PC-3 (cell line): ENCODE measurements at regions not wholly inside any gene's neighbourhood (a gene's known extent, or its start where the extent isn't known, plus 50 kb on each side); places are given as distances from the start of the nearest gene placed in this dataset.

ENCODE experiments used
- ATAC-seq: fragments of 200-7000 bp; cut with Tn5 transposase; 2 replicates; pipeline ENCODE4 v1.9.1; 2020; ENCODE audit warnings: mild to moderate bottlenecking, moderate library complexity
- BruUV-seq: library from RNA; stranded (reverse); fragments of 400-500 nt; replicated peaks from 2 replicates; lab custom pipeline; 2021; lab: Mats Ljungman, UMichigan
- CTCF ChIA-PET: fragments of 300-600 bp; sonication (Branson Sonifier 250); formaldehyde crosslinking; loops from one replicate; lab custom pipeline; 2022; ENCODE audit warnings: antibody characterized with exemption; lab: Charles Lee
- POLR2A ChIA-PET: fragments of 300-600 bp; sonication (Branson Sonifier 250); formaldehyde crosslinking; loops from one replicate; lab custom pipeline; 2022; ENCODE audit warnings: antibody characterized with exemption; ENCODE audit not compliant: unreplicated experiment; lab: Charles Lee
- DNase-seq: peaks from one replicate; pipeline ENCODE4 v3.0.0-alpha.2; 2015
- H2AFZ ChIP-seq: fragments of 300-600 bp; sonication (generic); 2 replicates; pipeline ENCODE4 v1.6.0; 2016; ENCODE audit warnings: antibody characterized with exemption, low read length
- H3F3A ChIP-seq: fragments of 300-600 bp; sonication (generic); one replicate; pipeline ENCODE4 v1.6.0; 2017; ENCODE audit warnings: antibody characterized with exemption, low read length, control low read depth, mild to moderate bottlenecking; ENCODE audit not compliant: unreplicated experiment
- H3K27ac ChIP-seq: fragments of 300-600 bp; sonication (generic); 2 replicates; pipeline ENCODE4 v1.5.1; 2016; ENCODE audit warnings: mild to moderate bottlenecking, low read length
- H3K27me3 ChIP-seq: fragments of 300-600 bp; sonication (generic); 2 replicates; pipeline ENCODE4 v1.6.1; 2016; ENCODE audit warnings: low read length, mixed read lengths
- H3K36me3 ChIP-seq: fragments of 300-600 bp; sonication (generic); 2 replicates; pipeline ENCODE4 v1.6.1; 2016; ENCODE audit warnings: low read depth, mixed run types, low read length, mixed read lengths
- H3K4me1 ChIP-seq: fragments of 300-600 bp; sonication (generic); 2 replicates; pipeline ENCODE4 v1.5.1; 2016; ENCODE audit warnings: low read length; ENCODE audit not compliant: insufficient read depth
- H3K4me2 ChIP-seq: fragments of 300-600 bp; sonication (generic); 2 replicates; pipeline ENCODE4 v1.6.0; 2016; ENCODE audit warnings: low read length
- H3K4me3 ChIP-seq: fragments of 300-600 bp; sonication (generic); 2 replicates; pipeline ENCODE4 v1.5.1; 2016; ENCODE audit warnings: mild to moderate bottlenecking, low read length, mixed read lengths
- H3K79me2 ChIP-seq: fragments of 300-600 bp; sonication (generic); 2 replicates; pipeline ENCODE4 v1.6.1; 2017; ENCODE audit warnings: low read length, mixed read lengths
- H3K9ac ChIP-seq: fragments of 300-600 bp; sonication (generic); 2 replicates; pipeline ENCODE4 v1.6.0; 2016; ENCODE audit warnings: mild to moderate bottlenecking, low read length
- H3K9me2 ChIP-seq: fragments of 300-600 bp; sonication (generic); replicated peaks from 2 replicates; pipeline ENCODE4 v1.6.1; 2016; ENCODE audit warnings: mixed run types, low read length, mixed read lengths
- H3K9me3 ChIP-seq: fragments of 300-600 bp; sonication (generic); 2 replicates; pipeline ENCODE4 v1.6.1; 2016; ENCODE audit warnings: low read length, mixed read lengths
- H4K20me1 ChIP-seq: fragments of 300-600 bp; sonication (generic); 2 replicates; pipeline ENCODE4 v1.6.1; 2016; ENCODE audit warnings: low read length, mixed read lengths
- CTCF ChIP-seq: fragments of 300-600 bp; sonication (generic); conservative IDR thresholded peaks from 2 replicates; pipeline ENCODE4 v1.5.1; 2017; ENCODE audit warnings: antibody characterized with exemption, low read depth, mild to moderate bottlenecking, low read length
- EZH2 ChIP-seq: fragments of 300-600 bp; sonication (generic); IDR thresholded peaks from one replicate; pipeline ENCODE4 v1.6.1; 2017; ENCODE audit warnings: antibody characterized with exemption, mild to moderate bottlenecking, low read length; ENCODE audit not compliant: unreplicated experiment
- EZH2phosphoT487 ChIP-seq: fragments of 300-600 bp; sonication (generic); IDR thresholded peaks from 2 replicates; pipeline ENCODE4 v1.6.1; 2018; ENCODE audit warnings: mild to moderate bottlenecking, antibody characterized with exemption, low read length, borderline replicate concordance
- intact Hi-C: fragments of 100-400 bp; cut with micrococcal nuclease; formaldehyde crosslinking; loops from 2 replicates; pipeline ENCODE4 v1.9.0; 2023

GRCh38 chr11:45023065-45023365 lies 72.3 kb upstream of the TP53I11 start:
- H4K20me1 ChIP-seq: no peaks in the 10 kb centered on the region
- ChIA-PET CTCF (no interaction called here), POLR2A (no interaction called here)
- H3K4me2 ChIP-seq: no peak overlapping the region
- H3K4me1 ChIP-seq: no peaks in the 10 kb centered on the region
- no TSS peak for BruUV-seq
- H3K4me3 ChIP-seq: no peak overlapping the region
- no peak for TF ChIP-seq EZH2
- intact Hi-C loops: no loop called here
- ATAC-seq: no peak
- H3K27me3 ChIP-seq: no peaks in the 10 kb centered on the region
- no peaks in the 10 kb centered on the region for H3K36me3 ChIP-seq
- H3F3A ChIP-seq: no peaks in the 10 kb centered on the region
- no peak overlapping the region for H3K27ac ChIP-seq
- H2AFZ ChIP-seq: no peak overlapping the region
- no peak overlapping the region for H3K9ac ChIP-seq
- no peak for DNase-seq
- no peaks in the 10 kb centered on the region for H3K9me2 ChIP-seq
- H3K9me3 ChIP-seq: no peaks in the 10 kb centered on the region
- no peaks in the 10 kb centered on the region for H3K79me2 ChIP-seq

GRCh38 chr11:45024316-45024715 lies 73.6 kb upstream of the TP53I11 start:
- Histone ChIP-seq H3K9ac (no peak overlapping the region), H3K4me3 (no peak overlapping the region), H2AFZ (no peak overlapping the region), H3K4me2 (no peak overlapping the region), H3K79me2 (no peaks in the 10 kb centered on the region), H3K36me3 (no peaks in the 10 kb centered on the region), H4K20me1 (no peaks in the 10 kb centered on the region), H3F3A (no peaks in the 10 kb centered on the region), H3K9me3 (no peaks in the 10 kb centered on the region), H3K4me1 (no peaks in the 10 kb centered on the region), H3K9me2 (no peaks in the 10 kb centered on the region), H3K27me3 (no peaks in the 10 kb centered on the region), H3K27ac (no peak overlapping the region)
- ChIA-PET POLR2A (no interaction called here), CTCF (no interaction called here)
- intact Hi-C loops: no loop called here
- ATAC-seq (no peak), DNase-seq (no peak)
- BruUV-seq: no TSS peak
- TF ChIP-seq EZH2phosphoT487 (no peak), EZH2 (no peak), CTCF (no peak)

GRCh38 chr11:45024846-45025588 lies 74.3 kb upstream of the TP53I11 start:
- Histone ChIP-seq H3F3A (no peaks in the 10 kb centered on the region), H3K9me2 (no peaks in the 10 kb centered on the region), H3K4me3 (no peak overlapping the region), H3K27ac (no peak overlapping the region), H4K20me1 (no peaks in the 10 kb centered on the region), H3K79me2 (no peaks in the 10 kb centered on the region), H3K9me3 (no peaks in the 10 kb centered on the region), H3K36me3 (no peaks in the 10 kb centered on the region), H3K9ac (no peak overlapping the region), H2AFZ (no peak overlapping the region), H3K4me2 (no peak overlapping the region), H3K4me1 (no peaks in the 10 kb centered on the region), H3K27me3 (no peaks in the 10 kb centered on the region)
- ATAC-seq (no peak), DNase-seq (no peak)
- no peak for TF ChIP-seq EZH2
- no peak for TF ChIP-seq EZH2phosphoT487
- no peak for TF ChIP-seq CTCF
- intact Hi-C loops: no loop called here
- ChIA-PET POLR2A (no interaction called here), CTCF (no interaction called here)
- BruUV-seq: no TSS peak
